Kasumi-1 (cell line): ENCODE measurements at regions not wholly inside any gene's neighbourhood (a gene's known extent, or its start where the extent isn't known, plus 50 kb on each side); places are given as distances from the start of the nearest gene placed in this dataset.
A peak's percentile ranks its signal among the peaks of the same experiment; 100 is the strongest.
"Not testable (repeated sequence)": the region's sequence is repeated elsewhere in the genome, so short reads cannot be mapped to it uniquely, and the experiment has no call there.

Experiments used
- DNase-seq, 2 experiments: peaks; one replicate each; lab custom pipeline; 2025; lab: John Stamatoyannopoulos, UW

GRCh38 chr9:97248252-97248651 is 59.2 kb upstream of the CCDC180 start:
- not testable (repeated sequence) for DNase-seq

GRCh38 chr9:97243606-97244005 is 63.9 kb upstream of the CCDC180 start:
- DNase-seq: no peak

GRCh38 chr9:97241430-97241829 is 66.0 kb upstream of the CCDC180 start:
- DNase-seq: not testable (repeated sequence)

- peak; percentile 84 to 86 for DNase-seq
These were observed 69.2 kb upstream of the CCDC180 start for GRCh38 chr9:97237951-97238889.

GRCh38 chr9:97237311-97237786 is 70.1 kb upstream of the CCDC180 start:
- DNase-seq: no peak

- not testable (repeated sequence) for DNase-seq
These were observed 74.5 kb upstream of the CCDC180 start for GRCh38 chr9:97233009-97233400.

GRCh38 chr9:97232060-97233008 is 75.1 kb upstream of the CCDC180 start:
- not testable (repeated sequence) for DNase-seq

GRCh38 chr9:97222393-97222792 is 85.1 kb upstream of the CCDC180 start:
- not testable (repeated sequence) for DNase-seq

GRCh38 chr9:97221478-97222355 is 85.7 kb upstream of the CCDC180 start:
- DNase-seq: peak; percentile 10 to 36

GRCh38 chr9:97220894-97221477 is 86.5 kb upstream of the CCDC180 start:
- no peak for DNase-seq

GRCh38 chr9:97220396-97220795 is 87.1 kb upstream of the CCDC180 start:
- not testable (repeated sequence) for DNase-seq

- DNase-seq: not testable (repeated sequence)
These were observed 87.9 kb upstream of the CCDC180 start for GRCh38 chr9:97219443-97220140.

- DNase-seq: not testable (repeated sequence)
These were observed 92.3 kb upstream of the CCDC180 start for GRCh38 chr9:97215127-97215526.

- DNase-seq: not testable (repeated sequence)
These were observed 92.9 kb upstream of the CCDC180 start for GRCh38 chr9:97214556-97214955.

- DNase-seq: not testable (repeated sequence)
These were observed 107.8 kb upstream of the CCDC180 start for GRCh38 chr9:97199683-97200082.

GRCh38 chr9:97193767-97194166 is 113.7 kb upstream of the CCDC180 start:
- DNase-seq: not testable (repeated sequence)

- no peak for DNase-seq
These were observed 118.9 kb upstream of the CCDC180 start for GRCh38 chr9:97188545-97188944.

GRCh38 chr9:97187706-97188105 is 119.8 kb upstream of the CCDC180 start:
- DNase-seq: not testable (repeated sequence)

GRCh38 chr9:97186493-97186892 is 121.0 kb upstream of the CCDC180 start:
- no peak for DNase-seq

- not testable (repeated sequence) for DNase-seq
These were observed 124.9 kb upstream of the CCDC180 start for GRCh38 chr9:97182532-97182931.
